NT2/D1 (cell line): ENCODE measurements at regions not wholly inside any gene's neighbourhood (a gene's known extent, or its start where the extent isn't known, plus 50 kb on each side); places are given as distances from the start of the nearest gene placed in this dataset.

Source experiments
- YY1 ChIP-seq: IDR thresholded peaks from 2 replicates; pipeline ENCODE4 v1.6.1; 2011; ENCODE audit not compliant: insufficient read length, insufficient read depth
- ZNF274 ChIP-seq: IDR thresholded peaks from 2 replicates; pipeline ENCODE4 v1.6.1; 2011; ENCODE audit warnings: mild to moderate bottlenecking, low read depth, low read length

DNA sequence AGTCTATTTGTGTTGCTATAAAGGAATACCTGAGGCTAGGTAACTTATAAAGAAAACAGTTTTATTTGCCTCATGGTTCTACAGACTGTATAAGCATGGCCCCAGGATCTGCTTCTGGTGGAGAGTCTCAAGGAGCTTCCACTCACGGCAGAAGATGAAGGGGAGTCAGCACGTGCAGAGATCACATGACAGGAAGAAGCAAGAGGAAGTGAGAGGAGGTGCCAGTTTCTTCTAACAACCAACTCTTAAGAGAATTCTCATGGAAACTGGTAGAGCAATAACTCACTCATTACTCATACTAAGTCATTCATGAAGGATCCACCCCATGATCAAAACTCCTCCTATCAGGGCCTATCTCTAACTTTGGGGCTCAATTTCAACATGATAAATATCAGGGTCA is 135.6 kb downstream of the DDX3Y start:
- TF ChIP-seq YY1 (no peak), ZNF274 (no peak)
